ENCODE measurements at regions not wholly inside any gene's neighbourhood (a gene's known extent, or its start where the extent isn't known, plus 50 kb on each side); places are given as distances from the start of the nearest gene placed in this dataset.

DNA sequence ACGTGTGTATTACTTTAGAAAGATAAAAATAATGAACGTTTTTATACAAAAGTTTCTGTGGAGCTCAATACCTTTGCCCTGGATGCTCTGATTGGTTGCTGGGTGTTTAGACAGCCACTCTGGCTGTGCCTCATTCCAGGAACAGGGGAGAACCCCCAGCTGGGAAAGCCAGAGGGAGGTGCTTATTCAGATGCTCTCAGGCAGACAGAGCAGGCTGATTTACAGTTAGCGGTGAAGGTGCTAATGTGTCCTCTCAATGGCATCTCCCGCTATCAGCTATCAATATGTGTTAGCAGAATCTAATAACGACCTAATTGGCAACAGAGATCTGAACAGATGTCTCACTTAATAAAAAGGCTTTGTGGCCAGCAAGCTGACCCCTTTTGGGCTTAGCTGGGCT is 402.3 kb downstream of the NUAK1 start:
- no peak overlapping the region for H3K4me3 ChIP-seq (ENCODE audit: low read depth, low read length)
- TF ChIP-seq, protein P1, sequence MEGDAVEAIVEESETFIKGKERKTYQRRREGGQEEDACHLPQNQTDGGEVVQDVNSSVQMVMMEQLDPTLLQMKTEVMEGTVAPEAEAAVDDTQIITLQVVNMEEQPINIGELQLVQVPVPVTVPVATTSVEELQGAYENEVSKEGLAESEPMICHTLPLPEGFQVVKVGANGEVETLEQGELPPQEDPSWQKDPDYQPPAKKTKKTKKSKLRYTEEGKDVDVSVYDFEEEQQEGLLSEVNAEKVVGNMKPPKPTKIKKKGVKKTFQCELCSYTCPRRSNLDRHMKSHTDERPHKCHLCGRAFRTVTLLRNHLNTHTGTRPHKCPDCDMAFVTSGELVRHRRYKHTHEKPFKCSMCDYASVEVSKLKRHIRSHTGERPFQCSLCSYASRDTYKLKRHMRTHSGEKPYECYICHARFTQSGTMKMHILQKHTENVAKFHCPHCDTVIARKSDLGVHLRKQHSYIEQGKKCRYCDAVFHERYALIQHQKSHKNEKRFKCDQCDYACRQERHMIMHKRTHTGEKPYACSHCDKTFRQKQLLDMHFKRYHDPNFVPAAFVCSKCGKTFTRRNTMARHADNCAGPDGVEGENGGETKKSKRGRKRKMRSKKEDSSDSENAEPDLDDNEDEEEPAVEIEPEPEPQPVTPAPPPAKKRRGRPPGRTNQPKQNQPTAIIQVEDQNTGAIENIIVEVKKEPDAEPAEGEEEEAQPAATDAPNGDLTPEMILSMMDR (IDR thresholded peaks at IDR 0.05; ENCODE audit: insufficient read depth, low read length), result no peak
- DNase-seq (ENCODE audit: low read depth), result no peak

- no peak for DNase-seq (ENCODE audit: low read depth)
- TF ChIP-seq, protein P1 (IDR thresholded peaks at IDR 0.05; ENCODE audit: insufficient read depth, low read length), result no peak
- H3K4me3 ChIP-seq (ENCODE audit: low read depth, low read length), result no peak overlapping the region
Observed at GRCh38 chr12:105738051-105738450, 400.7 kb downstream of the NUAK1 start.

- DNase-seq (ENCODE audit: low read depth), result no peak
- no peak overlapping the region for H3K4me3 ChIP-seq (ENCODE audit: low read depth, low read length)
- TF ChIP-seq, protein P1 (IDR thresholded peaks at IDR 0.05; ENCODE audit: insufficient read depth, low read length), result no peak
Observed at GRCh38 chr12:105740369-105740768, 398.4 kb downstream of the NUAK1 start.

DNA sequence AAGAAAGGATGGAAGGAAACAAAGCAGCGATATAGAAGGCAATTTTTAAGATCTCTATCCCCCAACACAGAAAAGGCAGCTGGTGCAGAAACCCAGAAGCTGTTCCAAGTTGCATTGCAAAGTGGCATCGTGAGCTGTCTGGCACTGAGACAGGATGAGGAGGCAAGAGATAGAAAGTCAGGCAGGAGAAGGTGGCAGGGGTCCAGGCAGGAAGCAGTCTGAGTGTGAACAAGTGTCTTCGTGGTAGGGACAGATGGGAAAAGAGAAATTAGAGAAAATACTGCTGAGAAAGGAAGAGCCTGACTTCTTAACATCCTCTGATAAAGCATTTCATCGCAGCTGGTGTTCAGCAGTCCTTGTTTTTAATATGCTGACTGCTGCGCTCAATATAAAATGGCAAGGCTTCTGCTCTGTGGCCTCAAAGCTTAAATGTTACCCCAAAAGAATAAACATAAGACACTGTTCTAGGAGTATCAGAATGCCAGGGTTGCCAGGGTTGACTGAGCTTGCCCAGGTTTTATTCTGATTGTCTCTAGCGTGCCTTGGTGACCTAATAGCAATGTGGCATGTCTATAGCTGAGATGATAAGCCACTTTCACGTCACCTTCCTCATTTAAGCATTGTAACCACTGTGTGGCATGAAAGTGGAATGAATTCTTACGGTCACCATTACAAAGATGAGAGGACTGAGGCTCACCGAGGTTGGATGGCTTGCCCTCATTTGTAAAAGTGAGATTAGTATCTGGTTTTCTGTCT is 397.6 kb downstream of the NUAK1 start:
- H3K4me3 ChIP-seq (ENCODE audit: low read depth, low read length), result no peak overlapping the region
- DNase-seq (ENCODE audit: low read depth), result peak; percentile 6
- TF ChIP-seq, protein P1 (IDR thresholded peaks at IDR 0.05; ENCODE audit: insufficient read depth, low read length), result no peak

GRCh38 chr12:105741786-105742566 is 396.8 kb downstream of the NUAK1 start:
- no peak overlapping the region for H3K4me3 ChIP-seq (ENCODE audit: low read depth, low read length)
- DNase-seq (ENCODE audit: low read depth), result peak; percentile 94
- TF ChIP-seq, protein P1 (IDR thresholded peaks at IDR 0.05; ENCODE audit: insufficient read depth, low read length), result no peak

DNA sequence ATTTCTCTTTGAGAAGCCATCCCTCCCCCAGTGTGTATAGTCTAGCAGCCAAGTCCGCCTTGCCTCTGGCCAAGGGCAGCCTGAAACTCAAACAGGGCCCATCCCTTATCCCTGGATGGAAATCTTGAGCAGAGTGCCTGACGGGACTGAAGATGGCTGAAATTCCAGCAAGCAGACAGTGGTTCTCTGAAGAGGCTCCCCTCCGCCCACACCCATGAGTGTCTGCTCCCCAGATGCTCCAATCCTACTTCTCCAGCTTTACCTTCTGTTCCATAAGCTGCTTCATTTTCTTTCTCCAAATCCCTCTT is 396.2 kb downstream of the NUAK1 start:
- H3K4me3 ChIP-seq (ENCODE audit: low read depth, low read length), result no peak overlapping the region
- DNase-seq (ENCODE audit: low read depth), result no peak
- TF ChIP-seq, protein P1 (IDR thresholded peaks at IDR 0.05; ENCODE audit: insufficient read depth, low read length), result no peak

Measured in fibroblast of the aortic adventitia (primary cell).